ENCODE measurements at regions not wholly inside any gene's neighbourhood (a gene's known extent, or its start where the extent isn't known, plus 50 kb on each side); places are given as distances from the start of the nearest gene placed in this dataset.

DNA sequence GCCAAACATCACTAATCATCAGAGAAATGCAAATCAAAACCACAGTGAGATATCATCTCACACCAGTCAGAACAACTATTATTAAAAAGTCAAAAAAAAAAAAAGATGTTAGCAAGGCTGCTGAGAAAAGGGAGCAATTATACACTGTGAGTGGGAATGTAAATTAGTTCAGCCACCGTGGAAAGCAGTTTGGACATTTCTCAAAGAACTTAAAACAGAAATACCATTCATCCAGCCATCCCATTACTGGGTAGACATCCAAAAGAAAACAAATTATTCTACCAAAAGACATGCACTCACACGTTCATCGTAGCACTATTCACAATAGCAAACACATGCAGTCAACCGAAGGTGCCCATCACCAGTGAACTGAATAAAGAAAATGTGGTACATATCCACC, 213.9 kb downstream of the TTLL2 start:
- DNase-seq (ENCODE audit: extremely low spot score): no peak
- ChIA-PET POLR2A (no interaction called here), CTCF (no interaction called here)
- TF ChIP-seq LEF1 (IDR thresholded peaks at IDR 0.05; ENCODE audit: borderline replicate concordance) (no peak), SUZ12 (IDR thresholded peaks at IDR 0.05) (no peak), FOXM1 (IDR thresholded peaks at IDR 0.05; ENCODE audit: borderline replicate concordance) (no peak), CTBP1 (IDR thresholded peaks at IDR 0.05; ENCODE audit: borderline replicate concordance) (no peak), FOXK2 (IDR thresholded peaks at IDR 0.05) (no peak), BHLHE40 (IDR thresholded peaks at IDR 0.05; ENCODE audit: borderline replicate concordance) (no peak), ARNT (IDR thresholded peaks at IDR 0.05) (no peak), SP1 (IDR thresholded peaks at IDR 0.05) (no peak), TARDBP (IDR thresholded peaks at IDR 0.05) (no peak), NFRKB (IDR thresholded peaks at IDR 0.05) (no peak), ELF4 (IDR thresholded peaks at IDR 0.05) (no peak), FOXA1 (IDR thresholded peaks at IDR 0.05) (no peak), L3MBTL2 (conservative IDR thresholded peaks at IDR 0.05) (no peak), HDGF (IDR thresholded peaks at IDR 0.05; ENCODE audit: borderline replicate concordance) (no peak), ZNF384 (IDR thresholded peaks at IDR 0.05) (no peak), PKNOX1 (IDR thresholded peaks at IDR 0.05) (no peak)

DNA sequence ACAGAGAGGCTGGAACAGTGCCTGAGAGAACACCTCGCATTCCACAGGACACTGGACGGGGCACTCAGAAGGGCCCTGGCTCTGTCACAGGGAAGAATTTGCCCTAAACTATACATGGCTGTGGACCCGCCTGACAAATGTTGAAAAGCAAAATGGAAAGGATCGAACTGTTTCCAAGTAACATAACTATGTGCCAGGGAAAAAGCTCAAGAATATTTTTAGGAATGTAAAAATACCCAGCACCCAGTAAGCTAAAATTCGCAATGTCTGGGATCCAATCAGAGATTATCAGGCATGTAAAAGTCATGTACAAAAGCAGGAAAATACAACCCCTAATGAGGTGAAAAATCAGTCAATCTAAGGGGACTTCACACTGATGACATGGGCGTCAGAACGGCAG, 215.9 kb downstream of the TTLL2 start:
- POLR2A ChIA-PET: no interaction called here
- DNase-seq (ENCODE audit: extremely low spot score): no peak
- CTCF ChIA-PET: no interaction called here
- TF ChIP-seq FOXA1 (IDR thresholded peaks at IDR 0.05) (no peak), ZNF384 (IDR thresholded peaks at IDR 0.05) (no peak), BHLHE40 (IDR thresholded peaks at IDR 0.05; ENCODE audit: borderline replicate concordance) (no peak), SUZ12 (IDR thresholded peaks at IDR 0.05) (no peak), LEF1 (IDR thresholded peaks at IDR 0.05; ENCODE audit: borderline replicate concordance) (no peak), HDGF (IDR thresholded peaks at IDR 0.05; ENCODE audit: borderline replicate concordance) (no peak), SP1 (IDR thresholded peaks at IDR 0.05) (no peak), PKNOX1 (IDR thresholded peaks at IDR 0.05) (no peak), FOXM1 (IDR thresholded peaks at IDR 0.05; ENCODE audit: borderline replicate concordance) (no peak)

DNA sequence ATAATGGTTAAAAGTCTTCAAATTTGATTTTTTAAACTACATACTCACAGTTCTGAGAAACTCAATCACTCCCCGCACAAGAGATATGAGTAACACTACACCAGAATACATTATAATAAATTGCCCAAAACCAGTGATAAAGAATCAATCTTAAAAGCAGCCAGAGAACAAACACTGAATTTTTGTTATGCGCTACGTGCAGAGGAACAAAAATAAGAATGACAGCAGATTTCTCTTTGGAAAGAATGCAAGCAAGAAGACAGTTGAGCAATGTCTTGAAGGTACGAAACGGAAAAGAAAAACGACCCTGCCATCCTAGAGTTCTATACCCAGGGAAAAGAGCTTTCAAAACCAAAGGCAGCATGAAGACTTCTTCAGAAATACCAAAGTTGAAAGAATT, 216.7 kb downstream of the TTLL2 start:
- DNase-seq (ENCODE audit: extremely low spot score): no peak
- CTCF ChIA-PET: no interaction called here
- POLR2A ChIA-PET: no interaction called here
- TF ChIP-seq TARDBP (IDR thresholded peaks at IDR 0.05) (no peak), ZNF384 (IDR thresholded peaks at IDR 0.05) (no peak), ELF4 (IDR thresholded peaks at IDR 0.05) (no peak), SP1 (IDR thresholded peaks at IDR 0.05) (no peak), FOXK2 (IDR thresholded peaks at IDR 0.05) (no peak), FOXA1 (IDR thresholded peaks at IDR 0.05) (no peak), FOXM1 (IDR thresholded peaks at IDR 0.05; ENCODE audit: borderline replicate concordance) (no peak)

- ChIA-PET POLR2A (no interaction called here), CTCF (no interaction called here)
- TF ChIP-seq TARDBP (IDR thresholded peaks at IDR 0.05) (no peak), ZNF384 (IDR thresholded peaks at IDR 0.05) (no peak), PKNOX1 (IDR thresholded peaks at IDR 0.05) (no peak), FOXA1 (IDR thresholded peaks at IDR 0.05) (no peak), NFRKB (IDR thresholded peaks at IDR 0.05) (no peak), BHLHE40 (IDR thresholded peaks at IDR 0.05; ENCODE audit: borderline replicate concordance) (no peak), SUZ12 (IDR thresholded peaks at IDR 0.05) (no peak), FOXM1 (IDR thresholded peaks at IDR 0.05; ENCODE audit: borderline replicate concordance) (no peak), HDGF (IDR thresholded peaks at IDR 0.05; ENCODE audit: borderline replicate concordance) (no peak), FOXK2 (IDR thresholded peaks at IDR 0.05) (no peak), LEF1 (IDR thresholded peaks at IDR 0.05; ENCODE audit: borderline replicate concordance) (no peak), CTBP1 (IDR thresholded peaks at IDR 0.05; ENCODE audit: borderline replicate concordance) (no peak), ELF4 (IDR thresholded peaks at IDR 0.05) (no peak)
- no peak for DNase-seq (ENCODE audit: extremely low spot score)
These were observed 219.0 kb downstream of the TTLL2 start for GRCh38 chr6:167543602-167544497.

DNA sequence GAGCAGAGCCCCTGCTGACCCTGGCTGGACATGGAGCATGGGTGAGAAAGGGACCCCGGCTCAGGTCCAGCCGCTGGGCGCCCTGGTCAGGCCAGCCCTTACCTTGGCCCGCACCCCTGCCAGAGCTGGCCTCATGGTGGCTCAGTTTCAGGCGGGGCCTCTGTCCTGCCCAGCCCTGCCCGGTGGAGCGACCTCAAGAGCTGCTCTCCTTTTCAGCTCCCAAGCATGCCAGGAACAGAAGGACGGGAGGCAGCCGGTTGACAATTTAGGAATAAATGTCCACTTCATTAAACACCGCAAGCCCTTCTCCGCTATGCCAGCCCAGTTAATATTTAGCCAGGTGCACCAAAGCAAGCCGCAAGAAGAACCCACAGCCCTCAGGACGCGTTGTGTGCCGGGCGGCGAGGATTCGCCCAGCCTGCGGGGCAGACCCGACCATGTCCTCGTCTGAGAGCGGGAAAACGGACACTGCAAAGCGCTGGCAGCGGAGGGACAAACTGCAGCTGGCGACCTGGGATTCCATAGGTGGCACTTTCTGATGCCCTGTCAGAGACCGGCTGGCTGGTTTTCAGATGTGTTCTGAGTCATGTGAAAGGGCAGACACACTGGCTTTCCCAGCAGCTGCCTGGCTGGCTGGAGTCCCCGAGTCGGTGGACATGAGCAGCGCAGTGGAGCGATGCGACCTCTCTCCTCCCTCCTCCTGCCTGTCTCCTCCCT, 221.9 kb downstream of the TTLL2 start:
- DNase-seq (ENCODE audit: extremely low spot score): no peak
- POLR2A ChIA-PET: no interaction called here
- TF ChIP-seq FOXA1 (IDR thresholded peaks at IDR 0.05) (no peak), ELF4 (IDR thresholded peaks at IDR 0.05) (no peak), BHLHE40 (IDR thresholded peaks at IDR 0.05; ENCODE audit: borderline replicate concordance) (no peak), NFRKB (IDR thresholded peaks at IDR 0.05) (no peak), ARNT (IDR thresholded peaks at IDR 0.05) (no peak), SP1 (IDR thresholded peaks at IDR 0.05) (no peak), FOXM1 (IDR thresholded peaks at IDR 0.05; ENCODE audit: borderline replicate concordance) (no peak), HDGF (IDR thresholded peaks at IDR 0.05; ENCODE audit: borderline replicate concordance) (no peak), L3MBTL2 (conservative IDR thresholded peaks at IDR 0.05) (no peak), ZNF384 (IDR thresholded peaks at IDR 0.05) (no peak), PKNOX1 (IDR thresholded peaks at IDR 0.05) (no peak), TARDBP (IDR thresholded peaks at IDR 0.05) (no peak), LEF1 (IDR thresholded peaks at IDR 0.05; ENCODE audit: borderline replicate concordance) (no peak)
- CTCF ChIA-PET: interaction anchor here (0.6 kb wide), 1 partner anchor 102 kb away, joined by 3 read pairs; no protein-coding TSS in a partner anchor

All from HEK293T (cell line).